Vagina (tissue), 2 donors: ENCODE measurements at regions not wholly inside any gene's neighbourhood (a gene's known extent, or its start where the extent isn't known, plus 50 kb on each side); places are given as distances from the start of the nearest gene placed in this dataset.

Experiments used
- POLR2AphosphoS5 ChIP-seq, 2 donors: sonication (generic); formaldehyde crosslinking; IDR thresholded peaks; one replicate each; pipeline ENCODE4 v1.9.0; 2017; ENCODE audit warnings: antibody characterized with exemption in 2 of 2, mild to moderate bottlenecking in 2 of 2, low read depth in 1 of 2; ENCODE audit not compliant: insufficient read depth in 1 of 2
- TF ChIP-seq, protein P1 (sequence below), 3 experiments: fragments of 450-650 bp in 2 of 3; fragments of 200-600 bp in 1 of 3; sonication (generic) in 1 of 3; IDR thresholded peaks; one replicate each; pipeline ENCODE4 v1.5.1; 2017 to 2019; ENCODE audit warnings: antibody characterized with exemption in 3 of 3, mild to moderate bottlenecking in 2 of 3, moderate library complexity in 2 of 3

DNA sequence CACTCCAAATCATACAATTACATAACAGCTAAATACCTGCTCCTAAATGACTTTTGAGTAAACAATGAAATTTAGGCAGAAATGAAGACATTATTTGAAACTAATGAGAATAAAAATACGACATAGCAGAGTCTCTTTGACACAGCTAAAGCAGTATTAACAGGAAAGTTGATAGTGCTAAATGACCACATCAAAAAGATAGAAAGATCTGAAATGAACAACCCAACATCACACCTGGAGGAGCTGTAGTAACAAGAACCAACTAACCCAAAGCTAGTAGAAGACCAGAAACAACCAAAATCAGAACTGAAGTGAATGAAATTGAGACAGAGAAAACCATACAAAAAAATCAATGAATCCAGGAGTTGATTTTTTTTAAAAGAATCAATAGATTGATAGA is 257.8 kb downstream of the ARAP2 start:
- TF ChIP-seq, protein P1, sequence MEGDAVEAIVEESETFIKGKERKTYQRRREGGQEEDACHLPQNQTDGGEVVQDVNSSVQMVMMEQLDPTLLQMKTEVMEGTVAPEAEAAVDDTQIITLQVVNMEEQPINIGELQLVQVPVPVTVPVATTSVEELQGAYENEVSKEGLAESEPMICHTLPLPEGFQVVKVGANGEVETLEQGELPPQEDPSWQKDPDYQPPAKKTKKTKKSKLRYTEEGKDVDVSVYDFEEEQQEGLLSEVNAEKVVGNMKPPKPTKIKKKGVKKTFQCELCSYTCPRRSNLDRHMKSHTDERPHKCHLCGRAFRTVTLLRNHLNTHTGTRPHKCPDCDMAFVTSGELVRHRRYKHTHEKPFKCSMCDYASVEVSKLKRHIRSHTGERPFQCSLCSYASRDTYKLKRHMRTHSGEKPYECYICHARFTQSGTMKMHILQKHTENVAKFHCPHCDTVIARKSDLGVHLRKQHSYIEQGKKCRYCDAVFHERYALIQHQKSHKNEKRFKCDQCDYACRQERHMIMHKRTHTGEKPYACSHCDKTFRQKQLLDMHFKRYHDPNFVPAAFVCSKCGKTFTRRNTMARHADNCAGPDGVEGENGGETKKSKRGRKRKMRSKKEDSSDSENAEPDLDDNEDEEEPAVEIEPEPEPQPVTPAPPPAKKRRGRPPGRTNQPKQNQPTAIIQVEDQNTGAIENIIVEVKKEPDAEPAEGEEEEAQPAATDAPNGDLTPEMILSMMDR (IDR thresholded peaks at IDR 0.05): no peak
- no peak for TF ChIP-seq POLR2AphosphoS5 (IDR thresholded peaks at IDR 0.05; ENCODE audit: insufficient read depth in 1 of 2, low read depth in 1 of 2)
